Psoas muscle (tissue), 7 donors: ENCODE measurements at regions not wholly inside any gene's neighbourhood (a gene's known extent, or its start where the extent isn't known, plus 50 kb on each side); places are given as distances from the start of the nearest gene placed in this dataset.

Experiments used
- ATAC-seq, 4 donors: fragments of 200-7000 bp; cut with Tn5 transposase; one replicate each; pipeline ENCODE4 v1.9.1; 2020; ENCODE audit warnings: moderate library complexity in 3 of 4, mild to moderate bottlenecking in 2 of 4
- DNase-seq, 2 donors: peaks; one replicate each; pipeline ENCODE4 v3.0.0-alpha.2; 2020
- H3K27ac ChIP-seq: fragments of 200-600 bp; one replicate; pipeline ENCODE4 v1.8.0; 2022
- H3K27me3 ChIP-seq, 3 donors: fragments of 200-600 bp in 1 of 3; one replicate each; pipeline versions ENCODE4 v1.6.1 to v1.8.0; 2013 to 2022; ENCODE audit warnings: low read length in 2 of 3, mild to moderate bottlenecking in 2 of 3, moderate library complexity in 1 of 3; ENCODE audit not compliant: insufficient read depth in 3 of 3
- H3K36me3 ChIP-seq, 2 donors: fragments of 200-600 bp in 1 of 2; one replicate each; pipeline versions ENCODE4 v1.6.1 to v1.8.0; 2013 to 2022; ENCODE audit warnings: low read depth in 1 of 2, mild to moderate bottlenecking in 1 of 2, moderate library complexity in 1 of 2; ENCODE audit not compliant: insufficient read depth in 1 of 2
- H3K4me1 ChIP-seq: fragments of 200-600 bp; one replicate; pipeline ENCODE4 v1.8.0; 2022
- H3K4me3 ChIP-seq: fragments of 200-600 bp; one replicate; pipeline ENCODE4 v1.8.0; 2022; ENCODE audit warnings: mild to moderate bottlenecking
- H3K9me3 ChIP-seq: fragments of 200-600 bp; one replicate; pipeline ENCODE4 v1.8.0; 2022
- CTCF ChIP-seq: fragments of 200-600 bp; IDR thresholded peaks from one replicate; pipeline ENCODE4 v1.8.0; 2022; ENCODE audit warnings: antibody characterized with exemption
- WGBS, 3 donors: extraction: QIAGEN DNeasy Blood & Tissue Kit; methylation state at CpG; one replicate each; pipeline versions ENCODE4 v1.1.6 to v1.1.7; 2013; 5-methylcytosine and 5-hydroxymethylcytosine counted together
- intact Hi-C, 2 donors: fragments of 100-400 bp; cut with DNase I; formaldehyde crosslinking; loops; one replicate each; pipeline versions ENCODE4 v1.11.0 to v1.14.2; 2022
- donor health status: healthy with polysubstance abuse.
- donor health status: DM: no; HTN: no; CAD: no; lungs with moderate emphysema.
- donor health status: Bipolar disorder and iron deficiency.
- donor health status: healthy.
- donor health status: DM: yes; HTN: yes; CAD: no.
- donor health status: DM: no; HTN: no; CAD: no.
- donor health status: DM: yes; HTN: yes; CAD: no.

GRCh38 chr5:158108177-158108576 is 249.2 kb upstream of the CLINT1 start:
- Histone ChIP-seq H3K9me3 (no peaks in the 10 kb centered on the region), H3K36me3 (no peaks in the 10 kb centered on the region), H3K27me3 (no peaks in the 10 kb centered on the region), H3K4me1 (no peaks in the 10 kb centered on the region), H3K4me3 (no peak overlapping the region), H3K27ac (no peak overlapping the region)
- WGBS, 3 donors, result 70 to 78% (median 75%) methylated on average over 3 of the region's 3 CpGs
- intact Hi-C loops, result no loop called here
- no peak for TF ChIP-seq CTCF
- DNase-seq, result no peak
- no peak for ATAC-seq

- 51 to 67% (median 60%) methylated on average over 2 of the region's 2 CpGs for whole genome bisulfite sequencing, 3 donors
- no peak for DNase-seq
- intact Hi-C loops, result no loop called here
These were observed 241.5 kb upstream of the CLINT1 start for GRCh38 chr5:158100373-158100888.

GRCh38 chr5:158099571-158100105 is 240.7 kb upstream of the CLINT1 start:
- intact Hi-C loops, result no loop called here
- Histone ChIP-seq H3K9me3 (no peaks in the 10 kb centered on the region), H3K4me1 (no peaks in the 10 kb centered on the region), H3K27ac (no peak overlapping the region), H3K36me3 (no peaks in the 10 kb centered on the region), H3K27me3 (no peaks in the 10 kb centered on the region), H3K4me3 (no peak overlapping the region)
- WGBS, 3 donors, result 64 to 68% (median 65%) methylated on average over 12 of the region's 12 CpGs
- ATAC-seq (no peak), DNase-seq (no peak)
- no peak for TF ChIP-seq CTCF

More at GRCh38 chr5:158100373-158100888, 241.5 kb upstream of the CLINT1 start:
- Histone ChIP-seq H3K36me3 (no peaks in the 10 kb centered on the region), H3K4me1 (no peaks in the 10 kb centered on the region), H3K27ac (no peak overlapping the region), H3K27me3 (no peaks in the 10 kb centered on the region), H3K4me3 (no peak overlapping the region), H3K9me3 (no peaks in the 10 kb centered on the region)
- TF ChIP-seq CTCF, result no peak
- no peak for ATAC-seq

- Histone ChIP-seq H3K27ac (no peak overlapping the region), H3K9me3 (no peaks in the 10 kb centered on the region), H3K4me3 (no peak overlapping the region), H3K27me3 (no peaks in the 10 kb centered on the region), H3K36me3 (no peaks in the 10 kb centered on the region), H3K4me1 (no peaks in the 10 kb centered on the region)
- no peak for DNase-seq
- intact Hi-C loops, result no loop called here
- no peak for TF ChIP-seq CTCF
- no peak for ATAC-seq
- WGBS, 3 donors, result 97 to 99% (median 97%) methylated on average over 1 of the region's 1 CpG
These were observed 237.9 kb upstream of the CLINT1 start for GRCh38 chr5:158096835-158097234.

- TF ChIP-seq CTCF, result no peak
- DNase-seq, result no peak
- intact Hi-C loops, result no loop called here
- H3K27ac ChIP-seq, result no peak overlapping the region
- H3K4me3 ChIP-seq, result no peak overlapping the region
- H3K27me3 ChIP-seq, result no peaks in the 10 kb centered on the region
- no peak for ATAC-seq
- H3K9me3 ChIP-seq, result no peaks in the 10 kb centered on the region
- H3K4me1 ChIP-seq, result no peaks in the 10 kb centered on the region
- H3K36me3 ChIP-seq, result no peaks in the 10 kb centered on the region
- 37 to 47% (median 39%) methylated on average over 3 of the region's 3 CpGs for WGBS, 3 donors
These were observed 227.9 kb upstream of the CLINT1 start for GRCh38 chr5:158086856-158087255.
